Mesendoderm (in vitro differentiated cells): ENCODE measurements at regions not wholly inside any gene's neighbourhood (a gene's known extent, or its start where the extent isn't known, plus 50 kb on each side); places are given as distances from the start of the nearest gene placed in this dataset.

ENCODE experiments used
- DNase-seq: peaks from one replicate; pipeline ENCODE4 v3.0.0; 2013
- H2AK5ac ChIP-seq: 2 replicates; pipeline ENCODE4 v1.6.1; 2013; ENCODE audit warnings: low read length, inconsistent platforms
- H2BK120ac ChIP-seq: 2 replicates; pipeline ENCODE4 v1.6.1; 2013; ENCODE audit warnings: low read depth, mild to moderate bottlenecking, low read length, moderate library complexity, mixed read lengths
- H2BK15ac ChIP-seq: replicated peaks from 2 replicates; pipeline ENCODE4 v1.6.1; 2013; ENCODE audit warnings: low read depth, mild to moderate bottlenecking, moderate library complexity
- H2BK5ac ChIP-seq: 2 replicates; pipeline ENCODE4 v1.6.1; 2013; ENCODE audit warnings: low read length, inconsistent platforms
- H3K18ac ChIP-seq: 2 replicates; pipeline ENCODE4 v1.6.1; 2013; ENCODE audit warnings: mild to moderate bottlenecking, low read length, mixed read lengths
- H3K23ac ChIP-seq: one replicate; pipeline ENCODE4 v1.6.1; 2013; ENCODE audit warnings: low read length
- H3K27ac ChIP-seq: 2 replicates; pipeline ENCODE4 v1.5.1; 2013; ENCODE audit warnings: low read depth, mild to moderate bottlenecking, inconsistent platforms, low read length, moderate library complexity
- H3K27me3 ChIP-seq: 2 replicates; pipeline ENCODE4 v1.6.1; 2013; ENCODE audit warnings: low read length, control low read depth, mild to moderate bottlenecking, inconsistent platforms; ENCODE audit not compliant: insufficient read depth, poor library complexity
- H3K36me3 ChIP-seq: 2 replicates; pipeline ENCODE4 v1.6.1; 2013; ENCODE audit warnings: low read length, inconsistent platforms; ENCODE audit not compliant: control insufficient read depth, insufficient read depth
- H3K4ac ChIP-seq: one replicate; pipeline ENCODE4 v1.6.1; 2013; ENCODE audit warnings: low read depth, mild to moderate bottlenecking, low read length, moderate library complexity
- H3K4me1 ChIP-seq: 2 replicates; pipeline ENCODE4 v1.6.1; 2013; ENCODE audit warnings: low read depth, low read length, inconsistent platforms; ENCODE audit not compliant: control insufficient read depth
- H3K4me2 ChIP-seq: 2 replicates; pipeline ENCODE4 v1.6.1; 2013; ENCODE audit warnings: low read length
- H3K4me3 ChIP-seq: 2 replicates; pipeline ENCODE4 v1.5.1; 2013; ENCODE audit warnings: mild to moderate bottlenecking, low read length
- H3K56ac ChIP-seq: one replicate; pipeline ENCODE4 v1.6.1; 2013; ENCODE audit warnings: low read length
- H3K79me1 ChIP-seq: 2 replicates; pipeline ENCODE4 v1.6.1; 2013; ENCODE audit warnings: low read length, inconsistent platforms
- H3K79me2 ChIP-seq: 2 replicates; pipeline ENCODE4 v1.6.1; 2013; ENCODE audit warnings: mild to moderate bottlenecking, low read length; ENCODE audit not compliant: control insufficient read depth, insufficient read depth
- H3K9ac ChIP-seq: 2 replicates; pipeline ENCODE4 v1.6.1; 2013; ENCODE audit warnings: low read length, inconsistent platforms
- H4K5ac ChIP-seq: one replicate; pipeline ENCODE4 v1.6.1; 2013; ENCODE audit warnings: low read length
- H4K8ac ChIP-seq: one replicate; pipeline ENCODE4 v1.6.1; 2013; ENCODE audit warnings: low read depth, mild to moderate bottlenecking, control low read depth, low read length, moderate library complexity
- WGBS: extraction: QIAGEN DNeasy Blood & Tissue Kit; methylation state at CpG from one replicate; pipeline ENCODE4 v1.1.7; 2013; ENCODE audit warnings: low lambda C conversion rate, missing lambda C conversion rate; ENCODE audit not compliant: insufficient coverage; ENCODE audit errors: extremely low coverage; 5-methylcytosine and 5-hydroxymethylcytosine counted together

DNA sequence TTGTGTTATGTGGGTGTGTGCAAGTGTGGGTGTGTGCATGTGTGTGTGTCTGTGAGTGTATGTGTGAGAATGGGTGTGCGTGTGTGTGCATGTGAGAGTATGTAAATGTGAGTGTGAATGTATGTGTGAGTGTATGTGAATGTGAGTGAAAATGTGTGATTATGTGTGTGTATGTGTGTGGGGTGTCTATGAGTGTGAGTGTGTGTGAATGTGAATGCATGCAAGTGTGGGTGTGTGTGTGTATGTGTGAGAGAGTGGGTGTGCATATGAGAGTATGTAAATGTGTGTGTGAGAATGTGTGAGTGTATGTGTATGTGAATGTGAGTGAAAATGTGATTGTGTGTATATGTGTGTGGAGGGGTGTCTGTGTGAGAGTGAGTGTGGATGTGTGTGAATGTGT lies 1292.7 kb downstream of the TBC1D22A start:
- Histone ChIP-seq H3K27ac (no peak overlapping the region), H3K27me3 (no peaks in the 10 kb centered on the region), H4K8ac (no peak overlapping the region), H3K18ac (no peak overlapping the region), H2BK120ac (no peak overlapping the region), H3K4me1 (no peaks in the 10 kb centered on the region), H3K4me3 (no peak overlapping the region), H3K79me1 (no peaks in the 10 kb centered on the region), H4K5ac (no peak overlapping the region), H3K79me2 (no peaks in the 10 kb centered on the region), H2AK5ac (no peak overlapping the region), H3K56ac (no peak overlapping the region), H2BK15ac (no peak overlapping the region), H2BK5ac (no peak overlapping the region), H3K4ac (no peak overlapping the region), H3K36me3 (no peaks in the 10 kb centered on the region), H3K4me2 (no peak overlapping the region), H3K23ac (no peak overlapping the region), H3K9ac (no peak overlapping the region)
- WGBS, result 100% methylated on average over 1 of the region's 1 CpG
- no peak for DNase-seq

DNA sequence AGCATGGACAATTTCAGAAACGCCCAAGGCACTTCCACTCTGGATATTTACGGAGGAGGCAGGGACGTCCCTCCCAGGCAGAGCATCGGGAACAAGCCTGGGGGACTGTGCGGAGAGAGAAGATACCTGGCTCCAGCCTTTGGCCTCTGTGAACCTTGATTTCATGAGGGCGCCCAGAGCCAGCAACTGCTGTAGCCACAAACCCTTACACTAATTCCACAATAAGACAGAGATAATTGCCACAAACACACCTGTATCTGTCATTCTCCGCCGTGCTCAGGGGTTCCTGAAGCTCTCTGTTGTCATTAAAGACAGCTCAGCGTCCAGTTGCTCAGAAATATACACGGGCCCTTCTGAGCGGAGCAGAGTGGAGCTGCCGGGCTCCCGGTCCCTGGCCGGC lies 1292.1 kb downstream of the TBC1D22A start:
- Histone ChIP-seq H2BK5ac (no peak overlapping the region), H3K23ac (no peak overlapping the region), H2BK15ac (no peak overlapping the region), H3K4me2 (no peak overlapping the region), H3K27ac (no peak overlapping the region), H3K27me3 (no peaks in the 10 kb centered on the region), H3K79me1 (no peaks in the 10 kb centered on the region), H4K8ac (no peak overlapping the region), H3K4ac (no peak overlapping the region), H4K5ac (no peak overlapping the region), H3K18ac (no peak overlapping the region), H3K4me1 (no peaks in the 10 kb centered on the region), H2AK5ac (no peak overlapping the region), H3K79me2 (no peaks in the 10 kb centered on the region), H3K9ac (no peak overlapping the region), H3K36me3 (no peaks in the 10 kb centered on the region), H3K56ac (no peak overlapping the region), H3K4me3 (no peak overlapping the region), H2BK120ac (no peak overlapping the region)
- DNase-seq, result no peak
- WGBS, result no CpG with 5 or more reads among the region's 14 CpGs

DNA sequence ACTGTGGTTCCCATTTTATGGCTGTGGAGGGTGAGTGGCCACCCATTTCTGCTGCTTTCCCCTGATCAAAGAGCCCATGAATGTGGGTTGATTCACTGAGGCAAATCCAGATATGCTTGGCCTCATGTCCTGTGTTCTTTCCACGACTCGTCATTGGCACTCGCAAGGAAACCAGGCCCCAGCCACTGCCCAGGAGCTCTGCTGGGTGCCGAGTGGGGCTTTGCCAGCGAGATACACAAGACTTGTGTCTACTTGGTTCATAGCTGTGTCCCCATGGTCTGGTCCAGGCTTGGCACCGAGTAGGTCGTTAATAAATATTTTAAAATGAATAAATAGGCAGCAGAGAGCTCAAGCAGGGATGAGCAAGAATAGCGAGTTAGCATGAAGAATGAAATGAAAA lies 1291.5 kb downstream of the TBC1D22A start:
- no peak overlapping the region for H3K27ac ChIP-seq
- H3K56ac ChIP-seq, result no peak overlapping the region
- no peaks in the 10 kb centered on the region for H3K79me2 ChIP-seq
- no peaks in the 10 kb centered on the region for H3K27me3 ChIP-seq
- no peak overlapping the region for H3K23ac ChIP-seq
- no peak overlapping the region for H2BK120ac ChIP-seq
- no peak overlapping the region for H4K8ac ChIP-seq
- no peaks in the 10 kb centered on the region for H3K36me3 ChIP-seq
- H3K4me3 ChIP-seq, result no peak overlapping the region
- no peak overlapping the region for H2BK15ac ChIP-seq
- no peak overlapping the region for H4K5ac ChIP-seq
- H2AK5ac ChIP-seq, result no peak overlapping the region
- no peak overlapping the region for H3K18ac ChIP-seq
- WGBS, result no CpG with 5 or more reads among the region's 8 CpGs
- no peak overlapping the region for H3K4me2 ChIP-seq
- H2BK5ac ChIP-seq, result no peak overlapping the region
- no peak overlapping the region for H3K4ac ChIP-seq
- no peaks in the 10 kb centered on the region for H3K79me1 ChIP-seq
- H3K9ac ChIP-seq, result no peak overlapping the region
- no peak for DNase-seq
- H3K4me1 ChIP-seq, result no peaks in the 10 kb centered on the region

DNA sequence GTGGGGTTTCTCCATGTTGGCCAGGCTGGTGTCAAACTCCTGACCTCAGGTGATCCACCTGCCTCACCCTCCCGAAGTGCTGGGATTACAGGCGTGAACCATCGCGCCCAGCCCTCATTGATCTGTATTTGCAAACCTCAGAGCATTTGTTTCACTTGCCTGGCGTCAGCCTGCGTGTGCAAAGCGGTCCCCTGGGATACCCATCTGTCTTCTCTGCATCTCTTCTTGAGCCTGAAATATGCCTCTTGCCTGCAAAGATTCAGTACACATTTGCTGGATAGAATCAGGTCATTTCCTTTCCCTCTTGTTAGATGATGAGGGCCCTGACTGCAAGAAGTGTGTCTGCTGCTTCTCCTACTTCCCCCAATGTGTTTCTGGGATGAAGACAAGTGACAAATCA lies 1291.0 kb downstream of the TBC1D22A start:
- H2AK5ac ChIP-seq, result no peak overlapping the region
- no peak overlapping the region for H3K56ac ChIP-seq
- H4K8ac ChIP-seq, result no peak overlapping the region
- no peaks in the 10 kb centered on the region for H3K79me1 ChIP-seq
- H3K4me1 ChIP-seq, result no peaks in the 10 kb centered on the region
- no peak overlapping the region for H3K23ac ChIP-seq
- no peak overlapping the region for H3K27ac ChIP-seq
- no peak overlapping the region for H4K5ac ChIP-seq
- no CpG with 5 or more reads among the region's 7 CpGs for WGBS
- DNase-seq, result no peak
- no peak overlapping the region for H3K9ac ChIP-seq
- H2BK15ac ChIP-seq, result no peak overlapping the region
- H3K27me3 ChIP-seq, result no peaks in the 10 kb centered on the region
- no peaks in the 10 kb centered on the region for H3K36me3 ChIP-seq
- H2BK120ac ChIP-seq, result no peak overlapping the region
- no peak overlapping the region for H3K4me3 ChIP-seq
- no peaks in the 10 kb centered on the region for H3K79me2 ChIP-seq
- H3K4me2 ChIP-seq, result no peak overlapping the region
- no peak overlapping the region for H3K18ac ChIP-seq
- no peak overlapping the region for H3K4ac ChIP-seq
- no peak overlapping the region for H2BK5ac ChIP-seq

DNA sequence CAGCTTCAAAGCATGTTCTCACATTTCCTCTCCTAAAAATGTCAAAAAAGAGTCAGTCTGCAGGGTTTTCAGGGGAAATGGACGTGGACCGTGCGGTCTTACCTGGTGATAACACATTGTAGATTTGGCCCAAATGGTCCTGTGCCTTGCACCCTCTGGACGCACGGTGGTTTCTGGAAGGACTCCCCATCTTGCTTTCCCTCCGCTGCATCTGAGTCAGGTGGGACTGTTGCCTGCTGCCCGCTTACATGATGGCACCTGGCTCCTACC lies 1290.1 kb downstream of the TBC1D22A start:
- H2BK120ac ChIP-seq, result no peak overlapping the region
- no peak overlapping the region for H3K27ac ChIP-seq
- no peak overlapping the region for H3K23ac ChIP-seq
- H3K4ac ChIP-seq, result no peak overlapping the region
- H3K79me2 ChIP-seq, result no peaks in the 10 kb centered on the region
- no peak overlapping the region for H2AK5ac ChIP-seq
- H3K4me2 ChIP-seq, result no peak overlapping the region
- no peak overlapping the region for H3K18ac ChIP-seq
- H3K36me3 ChIP-seq, result no peaks in the 10 kb centered on the region
- H3K27me3 ChIP-seq, result no peaks in the 10 kb centered on the region
- H4K8ac ChIP-seq, result no peak overlapping the region
- no peak overlapping the region for H4K5ac ChIP-seq
- WGBS, result no CpG with 5 or more reads among the region's 7 CpGs
- no peak overlapping the region for H3K56ac ChIP-seq
- no peak overlapping the region for H2BK15ac ChIP-seq
- H2BK5ac ChIP-seq, result no peak overlapping the region
- no peaks in the 10 kb centered on the region for H3K79me1 ChIP-seq
- DNase-seq, result no peak
- no peak overlapping the region for H3K9ac ChIP-seq
- no peaks in the 10 kb centered on the region for H3K4me1 ChIP-seq
- no peak overlapping the region for H3K4me3 ChIP-seq

DNA sequence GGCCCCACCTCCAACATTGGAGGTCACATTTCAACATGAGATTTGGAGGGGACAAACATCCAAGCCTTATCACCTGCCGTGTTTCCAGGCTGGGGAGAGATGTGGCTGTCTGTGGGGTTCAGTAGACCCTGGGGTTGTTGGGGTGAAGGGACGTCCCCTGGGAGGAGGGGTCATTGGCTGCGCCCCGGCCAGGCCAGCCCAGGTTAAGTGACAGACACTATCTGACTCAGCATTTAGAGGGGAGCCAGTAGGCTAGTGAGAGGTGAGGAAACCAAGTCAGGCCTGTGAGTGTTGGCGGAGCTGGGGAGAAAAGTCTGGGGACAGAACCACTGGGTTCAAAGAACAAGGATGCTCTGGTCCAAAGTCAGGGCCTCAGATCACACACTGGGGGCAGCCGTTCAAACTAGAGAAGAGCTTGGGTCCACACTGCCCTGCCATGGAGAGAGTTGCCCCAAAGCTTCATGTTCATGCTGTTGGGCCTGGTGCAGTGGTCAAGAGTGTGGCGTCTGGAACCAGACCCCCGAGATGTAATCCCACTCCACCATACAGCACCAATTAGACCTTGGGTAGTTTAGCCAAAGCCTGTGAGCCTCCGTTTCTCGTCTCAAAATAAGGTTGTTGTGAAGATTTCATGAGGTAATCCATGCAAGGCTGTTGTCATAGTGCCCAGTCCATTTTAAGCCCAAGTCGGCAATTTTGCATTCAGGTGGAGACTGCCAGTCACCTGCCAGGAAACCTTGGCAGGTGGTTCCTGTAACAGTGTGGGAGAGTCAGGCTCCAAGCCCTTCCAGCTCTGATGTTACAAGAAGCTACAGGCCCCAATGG lies 1289.6 kb downstream of the TBC1D22A start:
- Histone ChIP-seq H3K27ac (no peak overlapping the region), H4K5ac (no peak overlapping the region), H2BK15ac (no peak overlapping the region), H3K4me2 (no peak overlapping the region), H4K8ac (no peak overlapping the region), H3K18ac (no peak overlapping the region), H3K4me3 (no peak overlapping the region), H3K27me3 (no peaks in the 10 kb centered on the region), H3K23ac (no peak overlapping the region), H2BK5ac (no peak overlapping the region), H2BK120ac (no peak overlapping the region), H3K79me1 (no peaks in the 10 kb centered on the region), H3K4me1 (no peaks in the 10 kb centered on the region), H3K79me2 (no peaks in the 10 kb centered on the region), H3K36me3 (no peaks in the 10 kb centered on the region), H3K9ac (no peak overlapping the region), H2AK5ac (no peak overlapping the region), H3K4ac (no peak overlapping the region), H3K56ac (no peak overlapping the region)
- no peak for DNase-seq
- WGBS, result no CpG with 5 or more reads among the region's 11 CpGs
